ENCODE measurements at regions not wholly inside any gene's neighbourhood (a gene's known extent, or its start where the extent isn't known, plus 50 kb on each side); places are given as distances from the start of the nearest gene placed in this dataset.

- H3K27ac ChIP-seq (ENCODE audit: insufficient read depth, low read length) = no peak overlapping the region
- in situ Hi-C loops (cut with MboI; ENCODE audit: low sequenced_read_pairs) (no loop called here), dilution Hi-C loops (cut with HindIII; ENCODE audit: low sequenced_read_pairs, unreplicated experiment) (no loop called here), intact Hi-C loops (cut with micrococcal nuclease) (no loop called here)
- no peak overlapping the region for H3K4me2 ChIP-seq (ENCODE audit: low read depth, low read length)
- H2BK5ac ChIP-seq (ENCODE audit: low read depth, low read length, poor library complexity, severe bottlenecking) = no peak overlapping the region
- H4K8ac ChIP-seq (ENCODE audit: low read depth in 2 of 2, low read length in 2 of 2) = no peak overlapping the region
- no peak overlapping the region for H3K18ac ChIP-seq (ENCODE audit: low read depth, low read length)
- no CpG with 5 or more reads among the region's 15 CpGs for WGBS, 2 experiments (ENCODE audit: extremely low coverage in 2 of 2, insufficient read length in 1 of 2)
- H3K9ac ChIP-seq (ENCODE audit: low read depth, low read length) = no peak overlapping the region
- ChIA-PET CTCF (no interaction called here), POLR2A (ENCODE audit: unreplicated experiment) (no interaction called here)
- no peak overlapping the region for H4K91ac ChIP-seq (ENCODE audit: insufficient read depth, low read depth, low read length)
- H2BK15ac ChIP-seq (ENCODE audit: low read depth, low read length) = no peak overlapping the region
- H2AFZ ChIP-seq (replicated peaks; ENCODE audit: low read length, poor library complexity) = no peak overlapping the region
- H2BK20ac ChIP-seq (ENCODE audit: low read depth, low read length) = no peak overlapping the region
- H3K4me1 ChIP-seq (ENCODE audit: control insufficient read depth, insufficient read depth, low read length) = no peaks in the 10 kb centered on the region
- no peaks in the 10 kb centered on the region for H3K9me1 ChIP-seq (ENCODE audit: insufficient read depth, low read length)
- no peak overlapping the region for H3K56ac ChIP-seq (ENCODE audit: extremely low read depth, insufficient read depth, low read length)
- H3K14ac ChIP-seq (replicated peaks; ENCODE audit: low read depth, low read length) = no peak overlapping the region
- H4K5ac ChIP-seq (ENCODE audit: low read depth, low read length) = no peak overlapping the region
- peaks cover 3% of the 10 kb centered on the region; the same call in 1 of the 2 replicates for H3K27me3 ChIP-seq (ENCODE audit: control insufficient read depth, insufficient read depth, low read length)
- no peaks in the 10 kb centered on the region for H3K79me1 ChIP-seq (ENCODE audit: low read depth in 1 of 2, low read length in 2 of 2)
- H4K20me1 ChIP-seq (ENCODE audit: insufficient read depth, low read length) = no peaks in the 10 kb centered on the region
- DNase-seq (no peak), ATAC-seq (ENCODE audit: low read depth) (no peak)
- no peak overlapping the region for H2AK9ac ChIP-seq (replicated peaks; ENCODE audit: low read depth, low read length, poor library complexity)
- H3K4me3 ChIP-seq (ENCODE audit: insufficient read depth, low read depth, low read length) = no peak overlapping the region
- TF ChIP-seq BHLHE40 (IDR thresholded peaks at IDR 0.05; ENCODE audit: low read depth, low read length) = no peak
- TF ChIP-seq RAD21 (IDR thresholded peaks at IDR 0.05; ENCODE audit: low read length) = no peak
- no peak for TF ChIP-seq CHD1 (IDR thresholded peaks at IDR 0.05; ENCODE audit: low read depth, low read length)
- no peak for TF ChIP-seq ELK1 (IDR thresholded peaks at IDR 0.05; ENCODE audit: borderline replicate concordance, low read depth, low read length)
- no peak for TF ChIP-seq CEBPB (IDR thresholded peaks at IDR 0.05; ENCODE audit: low read depth, low read length)
- no peak for TF ChIP-seq MXI1 (IDR thresholded peaks at IDR 0.05; ENCODE audit: borderline replicate concordance, low read depth, low read length)
- no peak for TF ChIP-seq FOS (IDR thresholded peaks at IDR 0.05; ENCODE audit: low read depth, low read length)
- no peak for TF ChIP-seq CTCF (conservative IDR thresholded peaks at IDR 0.05; ENCODE audit: low read depth, low read length)
- no TSS peak for BruUV-seq (replicated peaks)
- H3K23ac ChIP-seq (ENCODE audit: low read depth, low read length) = no peak overlapping the region
- peaks cover 3% of the 10 kb centered on the region; the same call in 1 of the 2 replicates for H3K9me3 ChIP-seq (ENCODE audit: control insufficient read depth, insufficient read depth, low read length)
- H3K36me3 ChIP-seq (ENCODE audit: control insufficient read depth, insufficient read depth, low read length) = no peaks in the 10 kb centered on the region
- H2BK120ac ChIP-seq (ENCODE audit: low read depth, low read length) = no peak overlapping the region
- no peak overlapping the region for H3K4ac ChIP-seq (ENCODE audit: low read depth, low read length)
- no peak overlapping the region for H2AK5ac ChIP-seq (ENCODE audit: low read depth, low read length)
Observed at GRCh38 chr14:101492716-101493115, 68.6 kb upstream of the DIO3 start.
